Memory B cell (primary cell): ENCODE measurements at regions not wholly inside any gene's neighbourhood (a gene's known extent, or its start where the extent isn't known, plus 50 kb on each side); places are given as distances from the start of the nearest gene placed in this dataset.

ENCODE experiments used
- ATAC-seq: fragments of 150-1000 bp; cut with Tn5 transposase; 2 replicates; pipeline ENCODE4 v1.10.0; 2021; ENCODE audit warnings: low read depth, mild to moderate bottlenecking, moderate library complexity
- DNase-seq, 2 donors: peaks; one replicate each; pipeline ENCODE4 v3.0.0; 2022; ENCODE audit warnings: low spot score in 2 of 2
- H3K27ac Mint-ChIP-seq: one replicate; pipeline ENCODE4 v1.8.0; 2022; ENCODE audit warnings: mild to moderate bottlenecking, moderate library complexity, mixed read lengths
- H3K27me3 Mint-ChIP-seq: one replicate; pipeline ENCODE4 v1.8.0; 2022; ENCODE audit warnings: mixed read lengths
- H3K36me3 Mint-ChIP-seq: one replicate; pipeline ENCODE4 v1.8.0; 2022; ENCODE audit warnings: mild to moderate bottlenecking, mixed read lengths
- H3K4me1 Mint-ChIP-seq: one replicate; pipeline ENCODE4 v1.8.0; 2022; ENCODE audit warnings: mixed read lengths
- H3K4me3 Mint-ChIP-seq: one replicate; pipeline ENCODE4 v1.8.0; 2022; ENCODE audit warnings: mild to moderate bottlenecking, moderate library complexity, mixed read lengths
- H3K9me3 Mint-ChIP-seq: one replicate; pipeline ENCODE4 v1.8.0; 2022; ENCODE audit warnings: mixed read lengths

DNA sequence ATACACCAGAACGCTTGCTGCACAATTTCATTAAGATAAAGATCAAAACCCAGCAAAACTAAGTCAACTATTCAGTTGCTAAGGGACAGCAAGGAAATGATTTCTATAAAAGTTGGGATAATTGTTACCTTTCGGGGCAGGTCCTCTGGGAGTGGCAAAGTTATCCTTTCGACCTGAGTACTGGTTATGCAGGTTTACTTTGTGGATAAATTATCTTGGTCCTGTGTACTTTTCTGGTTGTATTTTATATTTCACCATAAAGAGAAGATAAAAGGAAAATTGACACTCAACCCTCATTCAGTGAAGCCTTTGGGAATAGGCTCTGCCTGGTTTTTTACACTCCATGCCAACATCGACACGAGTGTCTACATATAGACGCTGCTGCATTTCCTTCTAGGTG, 146.5 kb downstream of the SYK start:
- Mint-ChIP-seq H3K36me3 (no peaks in the 10 kb centered on the region), H3K4me1 (no peaks in the 10 kb centered on the region), H3K27ac (no peak overlapping the region), H3K9me3 (no peaks in the 10 kb centered on the region), H3K4me3 (no peak overlapping the region), H3K27me3 (peaks cover 19% of the 10 kb centered on the region)
- DNase-seq (no peak), ATAC-seq (no peak)

DNA sequence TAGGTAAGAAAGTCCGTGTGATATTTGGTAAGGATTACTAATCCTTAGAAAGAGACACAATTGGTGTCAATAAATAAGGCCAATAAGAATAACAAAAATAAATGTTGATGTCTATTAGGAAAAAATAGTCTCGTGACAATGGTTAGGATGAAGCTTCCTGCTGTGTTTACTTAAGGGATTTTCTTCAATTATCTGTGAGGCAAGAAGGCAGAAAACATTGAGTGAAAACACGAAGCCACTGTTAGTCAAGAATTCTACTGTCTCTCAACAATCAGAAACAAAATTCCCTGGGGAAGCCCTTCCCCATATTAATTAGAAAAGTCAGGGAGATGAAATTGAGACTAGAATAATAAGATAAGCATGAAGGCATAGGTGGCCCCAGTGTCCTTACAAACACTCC, 149.0 kb downstream of the SYK start:
- no peak for DNase-seq
- H3K9me3 Mint-ChIP-seq = no peaks in the 10 kb centered on the region
- H3K4me1 Mint-ChIP-seq = no peaks in the 10 kb centered on the region
- H3K4me3 Mint-ChIP-seq = no peak overlapping the region
- H3K27ac Mint-ChIP-seq = no peak overlapping the region
- no peaks in the 10 kb centered on the region for H3K36me3 Mint-ChIP-seq
- peaks cover 25% of the 10 kb centered on the region for H3K27me3 Mint-ChIP-seq
- ATAC-seq = no peak

- no peak overlapping the region for H3K4me3 Mint-ChIP-seq
- no peaks in the 10 kb centered on the region for H3K36me3 Mint-ChIP-seq
- H3K9me3 Mint-ChIP-seq = no peaks in the 10 kb centered on the region
- no peak for DNase-seq
- H3K27me3 Mint-ChIP-seq = peaks cover 16% of the 10 kb centered on the region
- no peaks in the 10 kb centered on the region for H3K4me1 Mint-ChIP-seq
- ATAC-seq = no peak
- H3K27ac Mint-ChIP-seq = no peak overlapping the region
These were observed 151.6 kb downstream of the SYK start for GRCh38 chr9:90953200-90953599.

DNA sequence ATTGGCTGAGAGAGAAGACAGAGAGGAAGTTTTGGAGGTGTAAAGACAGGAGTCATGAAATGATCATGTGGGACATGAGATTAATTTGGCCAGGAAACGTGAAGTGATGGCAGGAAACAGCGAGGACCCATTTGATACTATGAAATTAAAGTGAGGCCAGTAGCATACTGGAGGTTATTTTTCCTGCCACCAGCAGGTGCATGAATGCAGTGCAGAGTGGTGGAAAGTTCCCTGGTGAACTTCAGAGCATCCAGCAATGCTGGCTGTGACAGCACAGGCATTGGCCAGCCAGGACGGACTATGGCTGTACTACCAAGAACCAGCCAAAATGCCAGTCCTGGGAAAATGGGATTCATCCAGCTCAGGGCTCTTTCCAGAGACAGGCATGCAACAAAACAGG, 152.2 kb downstream of the SYK start:
- Mint-ChIP-seq H3K4me3 (no peak overlapping the region), H3K36me3 (no peaks in the 10 kb centered on the region), H3K9me3 (no peaks in the 10 kb centered on the region), H3K4me1 (no peaks in the 10 kb centered on the region), H3K27me3 (peaks cover 16% of the 10 kb centered on the region), H3K27ac (no peak overlapping the region)
- DNase-seq (no peak), ATAC-seq (no peak)

DNA sequence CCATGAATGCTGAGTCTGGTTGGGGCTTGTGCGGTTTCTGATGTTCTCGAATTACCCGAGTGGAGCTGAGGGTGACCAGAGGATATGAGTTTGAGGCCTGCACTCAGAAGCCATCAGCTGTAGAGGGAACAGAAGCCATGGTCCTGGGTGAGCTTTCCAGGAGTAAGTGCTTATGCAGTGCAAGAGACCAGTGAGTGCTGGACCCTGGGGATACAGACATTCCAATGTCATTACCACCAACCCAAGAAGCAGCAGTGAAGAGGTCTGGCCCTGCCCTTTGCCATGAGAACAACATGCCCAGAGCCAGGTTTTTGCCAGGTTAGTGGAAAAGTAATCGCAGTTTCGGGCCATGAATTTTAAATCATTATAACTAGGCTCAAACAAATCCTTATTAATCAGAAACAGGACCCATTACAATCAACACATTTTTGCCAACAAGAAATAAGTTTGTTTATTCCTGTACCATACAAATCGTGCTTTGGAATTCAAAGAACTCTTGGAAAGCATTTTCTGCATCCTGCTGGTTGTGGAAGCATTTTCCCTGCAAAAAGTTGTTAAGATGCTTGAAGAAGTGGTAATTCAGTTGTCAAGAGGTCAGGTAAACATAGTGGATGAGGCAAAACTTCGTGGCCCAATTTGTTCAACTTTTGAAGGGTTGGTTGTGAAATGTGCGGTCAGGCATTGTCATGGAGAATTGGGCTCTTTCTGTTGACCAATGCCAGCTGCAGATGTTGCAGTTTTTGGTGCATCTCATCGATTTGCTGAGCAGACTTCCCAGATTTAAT, 154.6 kb downstream of the SYK start:
- ATAC-seq (no peak), DNase-seq (no peak)
- H3K27ac Mint-ChIP-seq = no peak overlapping the region
- peaks cover 12% of the 10 kb centered on the region for H3K27me3 Mint-ChIP-seq
- no peaks in the 10 kb centered on the region for H3K36me3 Mint-ChIP-seq
- no peaks in the 10 kb centered on the region for H3K4me1 Mint-ChIP-seq
- no peaks in the 10 kb centered on the region for H3K9me3 Mint-ChIP-seq
- H3K4me3 Mint-ChIP-seq = no peak overlapping the region

GRCh38 chr9:90958328-90958727, 156.7 kb downstream of the SYK start:
- no peak overlapping the region for H3K4me3 Mint-ChIP-seq
- no peak for ATAC-seq
- no peak overlapping the region for H3K27ac Mint-ChIP-seq
- H3K36me3 Mint-ChIP-seq = no peaks in the 10 kb centered on the region
- peaks cover 14% of the 10 kb centered on the region for H3K27me3 Mint-ChIP-seq
- DNase-seq = no peak
- H3K9me3 Mint-ChIP-seq = peaks cover 1% of the 10 kb centered on the region
- H3K4me1 Mint-ChIP-seq = no peaks in the 10 kb centered on the region

GRCh38 chr9:90960941-90961340, 159.3 kb downstream of the SYK start:
- no peak for DNase-seq
- H3K27ac Mint-ChIP-seq = no peak overlapping the region

DNA sequence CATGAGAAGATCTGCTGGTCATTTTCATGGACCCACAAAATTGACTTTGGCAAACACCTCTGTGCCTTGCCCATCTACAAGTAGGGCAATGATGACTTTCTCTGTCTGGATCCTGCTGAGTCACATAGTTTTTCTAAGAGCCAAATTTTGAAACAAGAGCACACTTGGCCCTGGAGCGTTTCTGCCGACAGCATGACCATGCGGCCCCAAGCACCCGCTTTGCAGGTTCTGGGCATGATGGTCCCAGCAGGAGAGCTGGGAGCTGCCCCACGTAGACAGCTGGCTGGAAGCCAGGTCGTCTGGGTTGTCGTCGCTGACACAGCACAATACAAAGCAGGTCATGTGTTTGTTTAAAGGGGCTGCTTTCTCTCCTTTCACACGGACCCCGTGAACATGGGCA, 159.8 kb downstream of the SYK start:
- peaks cover 1% of the 10 kb centered on the region for H3K9me3 Mint-ChIP-seq

More at GRCh38 chr9:90960941-90961340, 159.3 kb downstream of the SYK start:
- ATAC-seq = no peak
- Mint-ChIP-seq H3K36me3 (peaks cover 1% of the 10 kb centered on the region), H3K4me1 (peaks cover 20% of the 10 kb centered on the region), H3K4me3 (no peak overlapping the region), H3K27me3 (peaks cover 6% of the 10 kb centered on the region), H3K9me3 (peaks cover 1% of the 10 kb centered on the region)

DNA sequence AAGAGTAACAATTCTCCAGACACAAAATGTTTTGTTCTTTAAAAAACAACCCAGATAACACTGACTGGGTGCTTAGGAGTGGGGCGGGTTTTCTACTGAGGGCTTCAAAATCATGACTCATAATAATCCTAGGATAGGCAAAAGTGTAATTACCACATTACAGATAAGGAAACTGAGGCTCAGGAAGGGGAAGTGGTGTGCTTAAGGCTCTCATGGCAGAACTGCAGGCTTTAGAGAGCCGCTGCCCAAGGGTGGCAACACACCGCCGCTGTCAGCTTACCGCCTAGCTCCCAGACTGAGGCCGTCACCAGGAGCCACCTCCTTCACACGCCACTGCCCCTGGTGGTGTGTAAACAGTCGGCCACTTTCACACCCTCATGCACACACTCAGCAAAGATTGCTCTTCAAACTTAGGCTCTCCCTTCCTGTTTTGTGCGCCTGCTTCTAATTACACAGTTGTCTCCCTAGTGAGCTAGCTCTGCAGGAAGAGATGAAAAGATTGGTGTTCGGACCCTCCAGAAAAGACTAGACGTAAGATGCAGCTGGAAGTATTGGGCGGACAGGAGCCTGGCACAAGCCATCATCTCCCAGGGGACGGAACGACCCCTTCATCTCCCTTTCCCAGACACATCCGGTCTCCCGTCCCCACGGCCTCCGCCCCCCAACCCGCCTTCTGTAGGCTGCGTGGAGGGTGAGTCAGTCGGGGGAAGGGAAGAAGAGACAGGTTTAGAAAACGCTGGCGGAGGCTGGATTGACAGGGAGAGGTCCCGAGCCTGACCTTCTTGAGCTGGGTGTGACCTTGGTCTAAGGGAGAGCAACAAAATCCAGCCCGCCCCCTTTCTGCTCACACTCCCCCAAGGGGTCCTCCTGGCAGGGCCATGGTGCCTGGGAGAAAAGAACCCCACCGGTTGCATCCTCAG, 162.7 kb downstream of the SYK start:
- DNase-seq (peak in 1 of 2 donors; percentile 14), ATAC-seq (peak; percentile 94)
- Mint-ChIP-seq H3K27ac (peak overlapping the region; percentile 39), H3K4me1 (peaks cover 23% of the 10 kb centered on the region), H3K4me3 (peak overlapping the region; percentile 82), H3K36me3 (peaks cover 1% of the 10 kb centered on the region), H3K27me3 (peaks cover 6% of the 10 kb centered on the region), H3K9me3 (peaks cover 1% of the 10 kb centered on the region)

More for the DNA sequence above, 159.8 kb downstream of the SYK start:
- H3K27me3 Mint-ChIP-seq = peaks cover 6% of the 10 kb centered on the region
- DNase-seq (no peak), ATAC-seq (no peak)
- H3K4me3 Mint-ChIP-seq = no peak overlapping the region
- H3K4me1 Mint-ChIP-seq = peaks cover 20% of the 10 kb centered on the region
- peaks cover 1% of the 10 kb centered on the region for H3K36me3 Mint-ChIP-seq
- H3K27ac Mint-ChIP-seq = no peak overlapping the region

DNA sequence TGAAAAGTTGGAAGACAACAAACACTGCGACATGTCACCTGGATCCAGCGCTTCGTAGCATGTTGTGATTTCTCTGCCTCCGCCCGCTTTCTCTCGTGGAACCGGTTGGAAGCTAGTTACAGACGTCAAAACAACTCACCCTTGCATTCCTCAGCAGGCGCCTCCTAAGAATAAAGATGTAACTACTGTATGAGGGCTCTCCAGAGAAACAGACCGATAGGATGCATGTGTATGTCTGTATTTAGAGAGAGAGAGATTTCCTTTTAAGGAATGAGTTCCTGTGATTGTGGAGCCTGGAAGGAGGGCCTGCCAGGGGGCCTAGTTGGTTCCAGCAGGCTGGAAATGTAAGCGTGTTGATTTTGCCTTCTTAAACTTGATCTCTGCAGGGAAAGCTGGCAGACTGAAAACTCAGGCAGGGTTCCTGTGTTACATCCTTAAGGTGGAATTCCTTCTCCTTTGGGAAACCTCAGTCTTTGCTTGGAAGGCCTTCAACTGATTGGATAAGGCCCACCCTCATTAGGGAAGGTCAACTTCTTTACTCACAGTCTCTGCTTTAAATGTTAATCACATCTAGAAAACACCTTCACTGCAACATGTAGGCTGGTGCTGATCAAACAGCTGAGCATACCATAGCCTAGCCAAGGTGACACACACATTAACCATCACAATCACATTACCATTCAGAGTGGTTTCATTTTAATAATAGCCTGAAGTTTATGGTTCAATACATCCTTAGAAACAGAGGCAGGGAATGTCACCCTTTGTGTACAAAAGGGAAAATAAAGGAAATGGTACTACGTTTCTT, 163.8 kb downstream of the SYK start:
- peaks cover 23% of the 10 kb centered on the region for H3K4me1 Mint-ChIP-seq
- peak overlapping the region; percentile 25 for H3K27ac Mint-ChIP-seq
- H3K36me3 Mint-ChIP-seq = peaks cover 1% of the 10 kb centered on the region
- DNase-seq (no peak), ATAC-seq (no peak)
- peaks cover 6% of the 10 kb centered on the region for H3K27me3 Mint-ChIP-seq
- H3K9me3 Mint-ChIP-seq = peaks cover 1% of the 10 kb centered on the region
- peak overlapping the region; percentile 1 for H3K4me3 Mint-ChIP-seq

- H3K9me3 Mint-ChIP-seq = peaks cover 1% of the 10 kb centered on the region
- H3K27me3 Mint-ChIP-seq = peaks cover 6% of the 10 kb centered on the region
- H3K36me3 Mint-ChIP-seq = peaks cover 1% of the 10 kb centered on the region
- no peak overlapping the region for H3K4me3 Mint-ChIP-seq
- ATAC-seq (no peak), DNase-seq (no peak)
- peak overlapping the region; percentile 25 for H3K27ac Mint-ChIP-seq
- H3K4me1 Mint-ChIP-seq = peaks cover 23% of the 10 kb centered on the region
These were observed 164.3 kb downstream of the SYK start for GRCh38 chr9:90966031-90966290.

- no peak for DNase-seq
- peaks cover 1% of the 10 kb centered on the region for H3K36me3 Mint-ChIP-seq
- H3K4me1 Mint-ChIP-seq = peaks cover 23% of the 10 kb centered on the region
- peaks cover 6% of the 10 kb centered on the region for H3K27me3 Mint-ChIP-seq
- peaks cover 1% of the 10 kb centered on the region for H3K9me3 Mint-ChIP-seq
- no peak overlapping the region for H3K4me3 Mint-ChIP-seq
- peak overlapping the region; percentile 37 for H3K27ac Mint-ChIP-seq
- ATAC-seq = no peak
These were observed 165.0 kb downstream of the SYK start for GRCh38 chr9:90966480-90967144.

DNA sequence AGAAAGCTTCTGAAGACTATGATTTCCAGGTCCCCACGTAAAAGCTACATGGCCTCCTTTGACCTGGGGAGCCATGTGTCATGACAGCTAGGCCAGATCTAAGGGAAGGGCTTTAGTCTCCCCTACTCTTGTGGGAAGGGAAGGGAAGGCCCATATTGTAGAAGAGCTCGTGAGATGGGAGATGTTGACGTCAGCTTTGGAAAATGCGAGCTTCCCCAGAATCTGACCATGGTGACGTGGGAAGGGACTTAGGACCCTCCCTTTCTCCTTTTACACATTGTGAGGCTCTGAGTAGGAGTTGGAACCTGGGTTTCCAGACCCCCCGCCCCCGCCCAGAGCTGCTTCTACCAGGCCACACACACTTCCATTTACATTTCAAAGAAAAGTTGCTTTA, 165.5 kb downstream of the SYK start:
- Mint-ChIP-seq H3K27ac (peak overlapping the region; percentile 13), H3K9me3 (peaks cover 1% of the 10 kb centered on the region), H3K4me1 (peaks cover 25% of the 10 kb centered on the region), H3K36me3 (peaks cover 1% of the 10 kb centered on the region), H3K4me3 (no peak overlapping the region), H3K27me3 (peaks cover 6% of the 10 kb centered on the region)
- ATAC-seq (no peak), DNase-seq (no peak)
